GM23338 (cell line): ENCODE measurements at regions not wholly inside any gene's neighbourhood (a gene's known extent, or its start where the extent isn't known, plus 50 kb on each side); places are given as distances from the start of the nearest gene placed in this dataset.
A peak's percentile ranks its signal among the peaks of the same experiment; 100 is the strongest.

Source experiments
- ATAC-seq: fragments of 200-7000 bp; cut with Tn5 transposase; 3 replicates; pipeline ENCODE4 v1.9.1; 2020
- DNase-seq: peaks from one replicate; pipeline ENCODE4 v3.0.0-alpha.2; 2015; ENCODE audit warnings: low spot score
- H2AFZ ChIP-seq: fragments of 200-600 bp; sonication (generic); 2 replicates; pipeline ENCODE4 v1.8.0; 2016; ENCODE audit warnings: antibody characterized with exemption, mild to moderate bottlenecking, moderate library complexity
- H3F3A ChIP-seq: fragments of 200-600 bp; sonication (generic); replicated peaks from 2 replicates; pipeline ENCODE4 v1.8.0; 2017; ENCODE audit warnings: antibody characterized with exemption, mixed run types, low read depth
- H3K27ac ChIP-seq: fragments of 200-600 bp; sonication (generic); 2 replicates; pipeline ENCODE4 v1.6.1; 2016; ENCODE audit warnings: low read depth
- H3K27me3 ChIP-seq: fragments of 200-600 bp; sonication (generic); 2 replicates; pipeline ENCODE4 v1.8.0; 2016; ENCODE audit warnings: mild to moderate bottlenecking, mixed run types, moderate library complexity; ENCODE audit not compliant: insufficient read depth
- H3K36me3 ChIP-seq: fragments of 200-600 bp; sonication (generic); 2 replicates; pipeline ENCODE4 v1.8.0; 2016; ENCODE audit warnings: mild to moderate bottlenecking; ENCODE audit not compliant: insufficient read depth
- H3K4me1 ChIP-seq: fragments of 200-600 bp; sonication (generic); 2 replicates; pipeline ENCODE4 v1.8.0; 2016; ENCODE audit warnings: mild to moderate bottlenecking, moderate library complexity; ENCODE audit not compliant: insufficient read depth
- H3K4me2 ChIP-seq: fragments of 200-600 bp; sonication (generic); 2 replicates; pipeline ENCODE4 v1.7.1; 2017; ENCODE audit warnings: mixed run types
- H3K4me3 ChIP-seq: fragments of 200-600 bp; sonication (generic); 2 replicates; pipeline ENCODE4 v1.6.1; 2016; ENCODE audit warnings: mixed run types
- H3K79me2 ChIP-seq: fragments of 200-600 bp; sonication (generic); replicated peaks from 2 replicates; pipeline ENCODE4 v1.8.0; 2017; ENCODE audit warnings: mild to moderate bottlenecking; ENCODE audit not compliant: insufficient read depth
- H3K9me2 ChIP-seq: fragments of 200-600 bp; sonication (generic); 2 replicates; pipeline ENCODE4 v1.8.0; 2017; ENCODE audit not compliant: insufficient read depth
- H4K20me1 ChIP-seq: fragments of 200-600 bp; sonication (generic); replicated peaks from 2 replicates; pipeline ENCODE4 v1.8.0; 2017; ENCODE audit warnings: mild to moderate bottlenecking; ENCODE audit not compliant: insufficient read depth
- H3K27ac Mint-ChIP-seq: 2 replicates; pipeline ENCODE4 v1.8.0; 2020; ENCODE audit warnings: inconsistent platforms, mild to moderate bottlenecking, moderate library complexity, mixed read lengths
- H3K27me3 Mint-ChIP-seq: 3 replicates; pipeline ENCODE4 v1.8.0; 2022; ENCODE audit warnings: low read depth, mild to moderate bottlenecking, moderate library complexity, mixed read lengths, inconsistent platforms; ENCODE audit not compliant: insufficient read depth, poor library complexity
- H3K36me3 Mint-ChIP-seq: 3 replicates; pipeline ENCODE4 v1.8.0; 2021; ENCODE audit warnings: low read depth, mild to moderate bottlenecking, inconsistent platforms, moderate library complexity, mixed read lengths
- H3K4me1 Mint-ChIP-seq: 3 replicates; pipeline ENCODE4 v1.8.0; 2020; ENCODE audit warnings: mild to moderate bottlenecking, inconsistent platforms, mixed read lengths
- H3K4me3 Mint-ChIP-seq: 3 replicates; pipeline ENCODE4 v1.8.0; 2021; ENCODE audit warnings: moderate library complexity, mild to moderate bottlenecking, inconsistent platforms, mixed read lengths
- H3K9me3 Mint-ChIP-seq: 3 replicates; pipeline ENCODE4 v1.8.0; 2020; ENCODE audit warnings: moderate library complexity, mild to moderate bottlenecking, inconsistent platforms, mixed read lengths
- CREB1 ChIP-seq: fragments of 250-450 bp; sonication (Bioruptor Pico); IDR thresholded peaks from 2 replicates; pipeline ENCODE4 v1.5.0; 2020; ENCODE audit warnings: low read depth, mild to moderate bottlenecking, moderate library complexity
- EZH2 ChIP-seq: fragments of 200-600 bp; sonication (generic); IDR thresholded peaks from one replicate; pipeline ENCODE4 v1.8.0; 2017; ENCODE audit warnings: antibody characterized with exemption, mild to moderate bottlenecking, low read depth; ENCODE audit not compliant: unreplicated experiment
- POLR2AphosphoS5 ChIP-seq: IDR thresholded peaks from 2 replicates; pipeline ENCODE4 v1.6.1; 2016; ENCODE audit warnings: antibody characterized with exemption, low read depth
- ZNF331 ChIP-seq: fragments of 250-450 bp; sonication (Bioruptor Pico); IDR thresholded peaks from 2 replicates; pipeline ENCODE4 v1.5.0; 2020; ENCODE audit warnings: low read depth, mild to moderate bottlenecking, moderate library complexity
- TF ChIP-seq, protein P1 (sequence below): fragments of 250-450 bp; sonication (Bioruptor Pico); IDR thresholded peaks from 2 replicates; pipeline ENCODE4 v1.5.0; 2020; ENCODE audit warnings: mild to moderate bottlenecking, moderate library complexity
- TF ChIP-seq, protein P2 (sequence below): IDR thresholded peaks from 2 replicates; pipeline ENCODE4 v1.6.1; 2016; ENCODE audit warnings: antibody characterized with exemption

DNA sequence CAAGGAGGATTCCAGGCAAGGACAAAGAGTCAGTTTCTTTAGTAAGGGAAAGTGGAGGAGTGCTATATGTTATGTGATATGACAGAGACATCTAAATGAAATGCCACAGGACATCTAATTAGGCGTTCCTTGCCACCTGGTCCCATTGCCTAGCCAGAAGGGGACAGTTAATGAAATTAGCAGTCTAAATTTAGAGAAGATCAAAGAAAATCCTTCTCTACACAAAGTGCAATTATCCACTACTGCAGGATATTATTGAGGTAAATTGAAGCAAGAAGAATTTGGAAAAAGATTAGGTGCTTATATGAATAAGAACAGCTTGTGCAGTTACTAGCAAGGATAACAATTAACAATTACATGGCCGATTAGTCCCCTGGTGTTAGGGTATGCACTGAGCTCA lies 495.3 kb upstream of the NMUR2 start:
- H3K36me3 ChIP-seq, result no peaks in the 10 kb centered on the region
- DNase-seq (peak; percentile 2), ATAC-seq (peak; percentile 26; the same call in 2 of the 3 replicates)
- H3K4me3 Mint-ChIP-seq, result no peak overlapping the region
- no peaks in the 10 kb centered on the region for H3K27me3 Mint-ChIP-seq
- no peaks in the 10 kb centered on the region for H3K27me3 ChIP-seq
- TF ChIP-seq, protein P1, sequence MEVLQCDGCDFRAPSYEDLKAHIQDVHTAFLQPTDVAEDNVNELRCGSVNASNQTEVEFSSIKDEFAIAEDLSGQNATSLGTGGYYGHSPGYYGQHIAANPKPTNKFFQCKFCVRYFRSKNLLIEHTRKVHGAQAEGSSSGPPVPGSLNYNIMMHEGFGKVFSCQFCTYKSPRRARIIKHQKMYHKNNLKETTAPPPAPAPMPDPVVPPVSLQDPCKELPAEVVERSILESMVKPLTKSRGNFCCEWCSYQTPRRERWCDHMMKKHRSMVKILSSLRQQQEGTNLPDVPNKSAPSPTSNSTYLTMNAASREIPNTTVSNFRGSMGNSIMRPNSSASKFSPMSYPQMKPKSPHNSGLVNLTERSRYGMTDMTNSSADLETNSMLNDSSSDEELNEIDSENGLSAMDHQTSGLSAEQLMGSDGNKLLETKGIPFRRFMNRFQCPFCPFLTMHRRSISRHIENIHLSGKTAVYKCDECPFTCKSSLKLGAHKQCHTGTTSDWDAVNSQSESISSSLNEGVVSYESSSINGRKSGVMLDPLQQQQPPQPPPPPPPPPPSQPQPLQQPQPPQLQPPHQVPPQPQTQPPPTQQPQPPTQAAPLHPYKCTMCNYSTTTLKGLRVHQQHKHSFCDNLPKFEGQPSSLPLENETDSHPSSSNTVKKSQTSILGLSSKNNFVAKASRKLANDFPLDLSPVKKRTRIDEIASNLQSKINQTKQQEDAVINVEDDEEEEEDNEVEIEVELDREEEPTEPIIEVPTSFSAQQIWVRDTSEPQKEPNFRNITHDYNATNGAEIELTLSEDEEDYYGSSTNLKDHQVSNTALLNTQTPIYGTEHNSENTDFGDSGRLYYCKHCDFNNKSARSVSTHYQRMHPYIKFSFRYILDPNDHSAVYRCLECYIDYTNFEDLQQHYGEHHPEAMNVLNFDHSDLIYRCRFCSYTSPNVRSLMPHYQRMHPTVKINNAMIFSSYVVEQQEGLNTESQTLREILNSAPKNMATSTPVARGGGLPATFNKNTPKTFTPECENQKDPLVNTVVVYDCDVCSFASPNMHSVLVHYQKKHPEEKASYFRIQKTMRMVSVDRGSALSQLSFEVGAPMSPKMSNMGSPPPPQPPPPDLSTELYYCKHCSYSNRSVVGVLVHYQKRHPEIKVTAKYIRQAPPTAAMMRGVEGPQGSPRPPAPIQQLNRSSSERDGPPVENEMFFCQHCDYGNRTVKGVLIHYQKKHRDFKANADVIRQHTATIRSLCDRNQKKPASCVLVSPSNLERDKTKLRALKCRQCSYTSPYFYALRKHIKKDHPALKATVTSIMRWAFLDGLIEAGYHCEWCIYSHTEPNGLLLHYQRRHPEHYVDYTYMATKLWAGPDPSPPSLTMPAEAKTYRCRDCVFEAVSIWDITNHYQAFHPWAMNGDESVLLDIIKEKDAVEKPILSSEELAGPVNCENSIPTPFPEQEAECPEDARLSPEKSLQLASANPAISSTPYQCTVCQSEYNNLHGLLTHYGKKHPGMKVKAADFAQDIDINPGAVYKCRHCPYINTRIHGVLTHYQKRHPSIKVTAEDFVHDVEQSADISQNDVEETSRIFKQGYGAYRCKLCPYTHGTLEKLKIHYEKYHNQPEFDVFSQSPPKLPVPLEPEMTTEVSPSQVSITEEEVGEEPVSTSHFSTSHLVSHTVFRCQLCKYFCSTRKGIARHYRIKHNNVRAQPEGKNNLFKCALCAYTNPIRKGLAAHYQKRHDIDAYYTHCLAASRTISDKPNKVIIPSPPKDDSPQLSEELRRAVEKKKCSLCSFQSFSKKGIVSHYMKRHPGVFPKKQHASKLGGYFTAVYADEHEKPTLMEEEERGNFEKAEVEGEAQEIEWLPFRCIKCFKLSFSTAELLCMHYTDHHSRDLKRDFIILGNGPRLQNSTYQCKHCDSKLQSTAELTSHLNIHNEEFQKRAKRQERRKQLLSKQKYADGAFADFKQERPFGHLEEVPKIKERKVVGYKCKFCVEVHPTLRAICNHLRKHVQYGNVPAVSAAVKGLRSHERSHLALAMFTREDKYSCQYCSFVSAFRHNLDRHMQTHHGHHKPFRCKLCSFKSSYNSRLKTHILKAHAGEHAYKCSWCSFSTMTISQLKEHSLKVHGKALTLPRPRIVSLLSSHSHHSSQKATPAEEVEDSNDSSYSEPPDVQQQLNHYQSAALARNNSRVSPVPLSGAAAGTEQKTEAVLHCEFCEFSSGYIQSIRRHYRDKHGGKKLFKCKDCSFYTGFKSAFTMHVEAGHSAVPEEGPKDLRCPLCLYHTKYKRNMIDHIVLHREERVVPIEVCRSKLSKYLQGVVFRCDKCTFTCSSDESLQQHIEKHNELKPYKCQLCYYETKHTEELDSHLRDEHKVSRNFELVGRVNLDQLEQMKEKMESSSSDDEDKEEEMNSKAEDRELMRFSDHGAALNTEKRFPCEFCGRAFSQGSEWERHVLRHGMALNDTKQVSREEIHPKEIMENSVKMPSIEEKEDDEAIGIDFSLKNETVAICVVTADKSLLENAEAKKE (CRISPR knock-in tag), result no peak
- TF ChIP-seq POLR2AphosphoS5 (no peak), ZNF331 (CRISPR knock-in tag) (no peak), CREB1 (CRISPR knock-in tag) (no peak), EZH2 (no peak)
- TF ChIP-seq, protein P2, sequence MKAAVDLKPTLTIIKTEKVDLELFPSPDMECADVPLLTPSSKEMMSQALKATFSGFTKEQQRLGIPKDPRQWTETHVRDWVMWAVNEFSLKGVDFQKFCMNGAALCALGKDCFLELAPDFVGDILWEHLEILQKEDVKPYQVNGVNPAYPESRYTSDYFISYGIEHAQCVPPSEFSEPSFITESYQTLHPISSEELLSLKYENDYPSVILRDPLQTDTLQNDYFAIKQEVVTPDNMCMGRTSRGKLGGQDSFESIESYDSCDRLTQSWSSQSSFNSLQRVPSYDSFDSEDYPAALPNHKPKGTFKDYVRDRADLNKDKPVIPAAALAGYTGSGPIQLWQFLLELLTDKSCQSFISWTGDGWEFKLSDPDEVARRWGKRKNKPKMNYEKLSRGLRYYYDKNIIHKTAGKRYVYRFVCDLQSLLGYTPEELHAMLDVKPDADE, result no peak
- no peak overlapping the region for H3K27ac Mint-ChIP-seq
- no peaks in the 10 kb centered on the region for H4K20me1 ChIP-seq
- no peak overlapping the region for H3K4me2 ChIP-seq
- peaks cover 11% of the 10 kb centered on the region for H3K4me1 Mint-ChIP-seq
- no peak overlapping the region for H2AFZ ChIP-seq
- H3K4me3 ChIP-seq, result no peak overlapping the region
- H3F3A ChIP-seq, result no peaks in the 10 kb centered on the region
- peaks cover 11% of the 10 kb centered on the region; the same call in 1 of the 2 replicates for H3K4me1 ChIP-seq
- no peaks in the 10 kb centered on the region for H3K36me3 Mint-ChIP-seq
- H3K9me2 ChIP-seq, result no peaks in the 10 kb centered on the region
- H3K9me3 Mint-ChIP-seq, result no peaks in the 10 kb centered on the region
- H3K79me2 ChIP-seq, result no peaks in the 10 kb centered on the region
- no peak overlapping the region for H3K27ac ChIP-seq
